Caco-2 (cell line): ENCODE measurements at regions not wholly inside any gene's neighbourhood (a gene's known extent, or its start where the extent isn't known, plus 50 kb on each side); places are given as distances from the start of the nearest gene placed in this dataset.

Source experiments
- BruUV-seq: library from RNA; stranded (reverse); fragments of 400-500 nt; replicated peaks from 2 replicates; lab custom pipeline; 2021; lab: Mats Ljungman, UMichigan
- CTCF ChIA-PET: fragments of 300-600 bp; sonication (Branson Sonifier 250); formaldehyde crosslinking; loops from one replicate; lab custom pipeline; 2022; ENCODE audit warnings: antibody characterized with exemption; lab: Charles Lee
- POLR2A ChIA-PET: fragments of 300-600 bp; sonication (Branson Sonifier 250); formaldehyde crosslinking; loops from one replicate; lab custom pipeline; 2022; ENCODE audit warnings: antibody characterized with exemption; lab: Charles Lee
- DNase-seq, 2 experiments: peaks; one replicate each; pipeline versions ENCODE4 v3.0.0 to v3.0.0-alpha.2; 2020 to 2022
- H3K27me3 ChIP-seq: replicated peaks from 2 replicates; pipeline ENCODE4 v1.6.0; 2011; ENCODE audit warnings: low read length; ENCODE audit not compliant: control insufficient read depth, insufficient read depth
- H3K36me3 ChIP-seq: 2 replicates; pipeline ENCODE4 v1.5.1; 2011; ENCODE audit warnings: low read length; ENCODE audit not compliant: control insufficient read depth, insufficient read depth
- H3K4me1 ChIP-seq: fragments of 250-450 bp; sonication (Bioruptor Pico); 2 replicates; pipeline ENCODE4 v1.5.1; 2020; ENCODE audit warnings: mild to moderate bottlenecking
- H3K4me3 ChIP-seq: 2 replicates; pipeline ENCODE4 v1.5.1; 2011; ENCODE audit warnings: low read depth, mild to moderate bottlenecking, control low read depth, low read length
- H3K9me3 ChIP-seq: fragments of 250-450 bp; sonication (Bioruptor Pico); 2 replicates; pipeline ENCODE4 v1.5.1; 2020; ENCODE audit warnings: mild to moderate bottlenecking, moderate library complexity
- H3K27ac Mint-ChIP-seq: one replicate; pipeline ENCODE4 v1.8.0; 2022; ENCODE audit warnings: mixed read lengths; ENCODE audit not compliant: unreplicated experiment
- H3K27me3 Mint-ChIP-seq: one replicate; pipeline ENCODE4 v1.8.0; 2022; ENCODE audit warnings: mixed read lengths; ENCODE audit not compliant: insufficient read depth, unreplicated experiment
- H3K36me3 Mint-ChIP-seq: one replicate; pipeline ENCODE4 v1.8.0; 2022; ENCODE audit warnings: mild to moderate bottlenecking, mixed read lengths; ENCODE audit not compliant: insufficient read depth, unreplicated experiment
- H3K4me1 Mint-ChIP-seq: one replicate; pipeline ENCODE4 v1.8.0; 2022; ENCODE audit warnings: low read depth, mixed read lengths; ENCODE audit not compliant: unreplicated experiment
- H3K4me3 Mint-ChIP-seq: one replicate; pipeline ENCODE4 v1.8.0; 2022; ENCODE audit warnings: mild to moderate bottlenecking, moderate library complexity, mixed read lengths; ENCODE audit not compliant: unreplicated experiment
- H3K9me3 Mint-ChIP-seq: one replicate; pipeline ENCODE4 v1.8.0; 2022; ENCODE audit warnings: mixed read lengths; ENCODE audit not compliant: unreplicated experiment
- intact Hi-C: fragments of 100-400 bp; cut with micrococcal nuclease; formaldehyde crosslinking; loops from one replicate; pipeline ENCODE4 v1.10.0; 2022; ENCODE audit not compliant: unreplicated experiment
- TF ChIP-seq, protein P1 (sequence below), 2 experiments: fragments of 200-600 bp in 1 of 2; IDR thresholded peaks; 1 replicate in 1 of 2; 2 replicates in 1 of 2; pipeline versions ENCODE4 v1.5.1 to v1.8.0; 2011 to 2022; ENCODE audit warnings: antibody characterized with exemption in 1 of 2, control low read depth in 1 of 2, inconsistent platforms in 1 of 2, low read depth in 1 of 2, low read length in 1 of 2, mild to moderate bottlenecking in 1 of 2, moderate library complexity in 1 of 2; ENCODE audit not compliant: insufficient read depth in 1 of 2, severe bottlenecking in 1 of 2, unreplicated experiment in 1 of 2

DNA sequence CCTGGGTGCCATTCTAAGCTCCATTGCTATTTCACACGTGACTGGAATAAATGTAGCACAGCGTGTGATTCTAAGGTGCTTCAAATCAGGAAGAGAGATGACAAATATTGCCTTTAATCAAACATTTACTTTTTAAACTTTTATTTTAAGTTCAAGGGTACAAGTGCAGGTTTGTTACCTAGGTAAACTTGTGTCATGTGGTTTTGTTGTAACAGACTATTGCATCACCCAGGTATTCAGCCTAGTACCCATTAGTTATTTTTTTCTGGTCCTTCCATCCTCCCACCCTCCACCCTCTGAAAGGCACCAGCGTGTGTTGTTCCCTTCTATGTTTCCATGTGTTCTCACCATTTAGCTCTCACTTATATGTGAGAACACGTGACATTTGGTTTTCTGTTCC lies 510.8 kb downstream of the PLOD2 start:
- peaks cover 6% of the 10 kb centered on the region for H3K4me1 Mint-ChIP-seq
- peaks cover 2% of the 10 kb centered on the region for H3K27me3 Mint-ChIP-seq
- H3K27ac Mint-ChIP-seq = no peak overlapping the region
- intact Hi-C loops = no loop called here
- TF ChIP-seq, protein P1, sequence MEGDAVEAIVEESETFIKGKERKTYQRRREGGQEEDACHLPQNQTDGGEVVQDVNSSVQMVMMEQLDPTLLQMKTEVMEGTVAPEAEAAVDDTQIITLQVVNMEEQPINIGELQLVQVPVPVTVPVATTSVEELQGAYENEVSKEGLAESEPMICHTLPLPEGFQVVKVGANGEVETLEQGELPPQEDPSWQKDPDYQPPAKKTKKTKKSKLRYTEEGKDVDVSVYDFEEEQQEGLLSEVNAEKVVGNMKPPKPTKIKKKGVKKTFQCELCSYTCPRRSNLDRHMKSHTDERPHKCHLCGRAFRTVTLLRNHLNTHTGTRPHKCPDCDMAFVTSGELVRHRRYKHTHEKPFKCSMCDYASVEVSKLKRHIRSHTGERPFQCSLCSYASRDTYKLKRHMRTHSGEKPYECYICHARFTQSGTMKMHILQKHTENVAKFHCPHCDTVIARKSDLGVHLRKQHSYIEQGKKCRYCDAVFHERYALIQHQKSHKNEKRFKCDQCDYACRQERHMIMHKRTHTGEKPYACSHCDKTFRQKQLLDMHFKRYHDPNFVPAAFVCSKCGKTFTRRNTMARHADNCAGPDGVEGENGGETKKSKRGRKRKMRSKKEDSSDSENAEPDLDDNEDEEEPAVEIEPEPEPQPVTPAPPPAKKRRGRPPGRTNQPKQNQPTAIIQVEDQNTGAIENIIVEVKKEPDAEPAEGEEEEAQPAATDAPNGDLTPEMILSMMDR (IDR thresholded peaks at IDR 0.05; ENCODE audit: insufficient read depth in 1 of 2, low read depth in 1 of 2, low read length in 1 of 2, severe bottlenecking in 1 of 2, unreplicated experiment in 1 of 2) = no peak
- ChIA-PET POLR2A (no interaction called here), CTCF (no interaction called here)
- no peak overlapping the region for H3K4me3 Mint-ChIP-seq
- H3K36me3 Mint-ChIP-seq = no peaks in the 10 kb centered on the region
- no peak overlapping the region for H3K4me3 ChIP-seq
- H3K27me3 ChIP-seq = no peaks in the 10 kb centered on the region
- DNase-seq = no peak
- no peaks in the 10 kb centered on the region for H3K9me3 Mint-ChIP-seq
- H3K9me3 ChIP-seq = no peaks in the 10 kb centered on the region
- no peaks in the 10 kb centered on the region for H3K36me3 ChIP-seq
- BruUV-seq = no TSS peak
- no peaks in the 10 kb centered on the region for H3K4me1 ChIP-seq

- no TSS peak for BruUV-seq
- Histone ChIP-seq H3K4me3 (no peak overlapping the region), H3K27me3 (no peaks in the 10 kb centered on the region), H3K36me3 (no peaks in the 10 kb centered on the region), H3K4me1 (no peaks in the 10 kb centered on the region), H3K9me3 (no peaks in the 10 kb centered on the region)
- ChIA-PET CTCF (no interaction called here), POLR2A (no interaction called here)
- H3K9me3 Mint-ChIP-seq = no peaks in the 10 kb centered on the region
- H3K27me3 Mint-ChIP-seq = no peaks in the 10 kb centered on the region
- H3K27ac Mint-ChIP-seq = no peak overlapping the region
- no peaks in the 10 kb centered on the region for H3K4me1 Mint-ChIP-seq
- TF ChIP-seq, protein P1 (IDR thresholded peaks at IDR 0.05; ENCODE audit: insufficient read depth in 1 of 2, low read depth in 1 of 2, low read length in 1 of 2, severe bottlenecking in 1 of 2, unreplicated experiment in 1 of 2) = no peak
- H3K36me3 Mint-ChIP-seq = no peaks in the 10 kb centered on the region
- no peak for DNase-seq
- no peak overlapping the region for H3K4me3 Mint-ChIP-seq
- intact Hi-C loops = no loop called here
Observed at GRCh38 chr3:145671121-145671520, 489.9 kb downstream of the PLOD2 start.

DNA sequence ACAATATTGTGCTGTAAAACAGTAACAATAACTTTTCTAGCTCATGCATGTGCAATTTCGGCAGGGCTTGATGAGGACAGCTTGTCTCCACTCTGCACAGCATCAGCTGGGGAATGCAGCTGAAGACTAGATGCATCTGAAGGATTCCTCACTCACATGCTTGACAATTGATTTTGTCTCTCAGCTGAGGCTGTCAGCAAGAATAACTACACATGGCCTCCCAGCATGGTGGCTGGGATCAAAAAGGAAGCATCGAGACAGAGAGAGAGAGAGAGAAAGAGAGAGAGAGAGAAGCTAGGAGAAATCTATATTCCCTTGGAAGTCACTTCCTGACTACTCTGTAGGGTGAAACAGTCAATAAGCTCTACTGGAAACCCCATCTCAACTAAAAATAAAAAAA lies 487.1 kb downstream of the PLOD2 start:
- H3K4me1 ChIP-seq = no peaks in the 10 kb centered on the region
- no peaks in the 10 kb centered on the region for H3K36me3 Mint-ChIP-seq
- H3K4me3 ChIP-seq = no peak overlapping the region
- no peaks in the 10 kb centered on the region for H3K36me3 ChIP-seq
- no peaks in the 10 kb centered on the region for H3K27me3 ChIP-seq
- H3K9me3 ChIP-seq = no peaks in the 10 kb centered on the region
- no peaks in the 10 kb centered on the region for H3K27me3 Mint-ChIP-seq
- TF ChIP-seq, protein P1 (IDR thresholded peaks at IDR 0.05; ENCODE audit: insufficient read depth in 1 of 2, low read depth in 1 of 2, low read length in 1 of 2, severe bottlenecking in 1 of 2, unreplicated experiment in 1 of 2) = no peak
- intact Hi-C loops = no loop called here
- BruUV-seq = no TSS peak
- H3K27ac Mint-ChIP-seq = no peak overlapping the region
- POLR2A ChIA-PET = no interaction called here
- CTCF ChIA-PET = no interaction called here
- no peaks in the 10 kb centered on the region for H3K4me1 Mint-ChIP-seq
- no peak for DNase-seq
- H3K9me3 Mint-ChIP-seq = no peaks in the 10 kb centered on the region
- H3K4me3 Mint-ChIP-seq = no peak overlapping the region
